MM.1S (cell line): ENCODE measurements at regions not wholly inside any gene's neighbourhood (a gene's known extent, or its start where the extent isn't known, plus 50 kb on each side); places are given as distances from the start of the nearest gene placed in this dataset.

ENCODE experiments used
- DNase-seq: peaks from one replicate; pipeline ENCODE4 v3.0.0-alpha.2; 2015
- H2AFZ ChIP-seq: fragments of 300-600 bp; sonication (generic); 2 replicates; pipeline ENCODE4 v1.6.0; 2016; ENCODE audit warnings: antibody characterized with exemption, low read length
- H3F3A ChIP-seq: fragments of 300-600 bp; sonication (generic); 2 replicates; pipeline ENCODE4 v1.6.1; 2016; ENCODE audit warnings: mild to moderate bottlenecking, antibody characterized with exemption, low read length, moderate library complexity, mixed read lengths; ENCODE audit not compliant: insufficient read depth
- H3K27ac ChIP-seq: fragments of 300-600 bp; sonication (generic); 2 replicates; pipeline ENCODE4 v1.5.1; 2016; ENCODE audit warnings: mild to moderate bottlenecking, low read length
- H3K27me3 ChIP-seq: fragments of 300-600 bp; sonication (generic); replicated peaks from 2 replicates; pipeline ENCODE4 v1.6.0; 2016; ENCODE audit warnings: low read length; ENCODE audit not compliant: insufficient read depth
- H3K36me3 ChIP-seq: fragments of 300-600 bp; sonication (generic); replicated peaks from 2 replicates; pipeline ENCODE4 v1.6.1; 2016; ENCODE audit warnings: mild to moderate bottlenecking, low read length, mixed read lengths; ENCODE audit not compliant: insufficient read depth
- H3K4me1 ChIP-seq: fragments of 300-600 bp; sonication (generic); 2 replicates; pipeline ENCODE4 v1.6.1; 2016; ENCODE audit warnings: low read length, mixed read lengths
- H3K4me2 ChIP-seq: fragments of 300-600 bp; sonication (generic); 2 replicates; pipeline ENCODE4 v1.6.0; 2016; ENCODE audit warnings: low read depth, low read length
- H3K4me3 ChIP-seq: fragments of 300-600 bp; sonication (generic); 2 replicates; pipeline ENCODE4 v1.5.1; 2016; ENCODE audit warnings: low read length, mixed read lengths
- H3K79me2 ChIP-seq: fragments of 300-600 bp; sonication (generic); 2 replicates; pipeline ENCODE4 v1.6.1; 2016; ENCODE audit warnings: mixed run types, low read length, mixed read lengths
- H3K9ac ChIP-seq: fragments of 300-600 bp; sonication (generic); 2 replicates; pipeline ENCODE4 v1.6.1; 2016; ENCODE audit warnings: low read length, mixed read lengths
- H3K9me2 ChIP-seq: fragments of 300-600 bp; sonication (generic); replicated peaks from 2 replicates; pipeline ENCODE4 v1.6.1; 2016; ENCODE audit warnings: mild to moderate bottlenecking, low read length, mixed read lengths; ENCODE audit not compliant: insufficient read depth
- H3K9me3 ChIP-seq: fragments of 300-600 bp; sonication (generic); replicated peaks from 2 replicates; pipeline ENCODE4 v1.6.1; 2016; ENCODE audit warnings: mild to moderate bottlenecking, low read length, mixed read lengths; ENCODE audit not compliant: insufficient read depth
- H4K20me1 ChIP-seq: fragments of 300-600 bp; sonication (generic); 2 replicates; pipeline ENCODE4 v1.6.1; 2016; ENCODE audit warnings: mild to moderate bottlenecking, low read length, moderate library complexity, mixed read lengths; ENCODE audit not compliant: insufficient read depth
- EZH2 ChIP-seq: fragments of 300-600 bp; sonication (generic); optimal IDR thresholded peaks from 2 replicates; pipeline ENCODE3; 2017; ENCODE audit warnings: low read depth, mild to moderate bottlenecking, antibody characterized with exemption, low read length, mixed read lengths
- EZH2phosphoT487 ChIP-seq: fragments of 300-600 bp; sonication (generic); IDR thresholded peaks from 2 replicates; pipeline ENCODE4 v1.6.1; 2018; ENCODE audit warnings: antibody characterized with exemption, low read length
- TF ChIP-seq, protein P1 (sequence below): fragments of 300-600 bp; sonication (generic); IDR thresholded peaks from 2 replicates; pipeline ENCODE4 v1.5.1; 2016; ENCODE audit warnings: antibody characterized with exemption, low read length, mixed read lengths

DNA sequence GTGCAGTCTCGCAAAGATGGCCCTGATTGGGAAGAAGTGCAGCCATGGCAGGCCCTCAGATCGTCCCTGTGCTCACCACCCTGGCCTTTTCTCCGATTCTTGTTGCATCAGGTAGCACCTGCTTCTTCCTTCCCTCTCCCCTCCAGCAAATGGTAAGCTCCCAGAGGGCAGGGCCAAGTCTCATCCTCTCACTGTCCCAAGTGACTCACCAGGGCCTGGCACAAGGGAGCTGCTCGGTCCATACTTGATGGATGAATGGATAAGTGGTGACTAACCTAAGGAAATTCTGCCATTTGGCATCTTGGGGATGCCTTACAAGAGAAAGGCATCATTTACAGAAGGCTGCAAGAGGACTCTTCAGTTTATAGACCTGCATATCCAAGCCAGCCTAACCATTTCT lies 84.9 kb downstream of the ZIC5 start:
- TF ChIP-seq, protein P1, sequence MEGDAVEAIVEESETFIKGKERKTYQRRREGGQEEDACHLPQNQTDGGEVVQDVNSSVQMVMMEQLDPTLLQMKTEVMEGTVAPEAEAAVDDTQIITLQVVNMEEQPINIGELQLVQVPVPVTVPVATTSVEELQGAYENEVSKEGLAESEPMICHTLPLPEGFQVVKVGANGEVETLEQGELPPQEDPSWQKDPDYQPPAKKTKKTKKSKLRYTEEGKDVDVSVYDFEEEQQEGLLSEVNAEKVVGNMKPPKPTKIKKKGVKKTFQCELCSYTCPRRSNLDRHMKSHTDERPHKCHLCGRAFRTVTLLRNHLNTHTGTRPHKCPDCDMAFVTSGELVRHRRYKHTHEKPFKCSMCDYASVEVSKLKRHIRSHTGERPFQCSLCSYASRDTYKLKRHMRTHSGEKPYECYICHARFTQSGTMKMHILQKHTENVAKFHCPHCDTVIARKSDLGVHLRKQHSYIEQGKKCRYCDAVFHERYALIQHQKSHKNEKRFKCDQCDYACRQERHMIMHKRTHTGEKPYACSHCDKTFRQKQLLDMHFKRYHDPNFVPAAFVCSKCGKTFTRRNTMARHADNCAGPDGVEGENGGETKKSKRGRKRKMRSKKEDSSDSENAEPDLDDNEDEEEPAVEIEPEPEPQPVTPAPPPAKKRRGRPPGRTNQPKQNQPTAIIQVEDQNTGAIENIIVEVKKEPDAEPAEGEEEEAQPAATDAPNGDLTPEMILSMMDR: no peak
- TF ChIP-seq EZH2 (no peak), EZH2phosphoT487 (no peak)
- H2AFZ ChIP-seq: no peak overlapping the region
- H3F3A ChIP-seq: no peaks in the 10 kb centered on the region

DNA sequence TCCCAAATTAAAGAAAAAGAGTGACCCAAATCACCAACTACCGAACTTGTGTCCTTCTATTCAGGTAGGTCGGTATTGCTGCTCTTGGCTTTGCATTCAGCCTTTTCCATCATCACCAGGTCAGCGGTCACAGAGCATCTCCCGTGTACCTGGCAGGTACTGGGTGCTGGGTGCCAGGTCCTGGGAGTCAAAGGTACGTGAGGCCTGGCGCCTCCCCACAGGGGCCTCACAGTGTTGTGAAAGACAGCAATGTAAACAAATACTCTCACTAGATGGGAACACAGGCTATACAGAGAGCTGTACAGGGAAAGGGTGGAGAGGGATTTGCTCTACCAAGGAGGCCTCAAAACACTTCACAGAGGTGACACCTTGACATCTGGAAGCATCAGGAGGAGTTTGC lies 86.7 kb downstream of the ZIC5 start:
- Histone ChIP-seq H3K4me2 (no peak overlapping the region), H3F3A (no peaks in the 10 kb centered on the region), H4K20me1 (no peaks in the 10 kb centered on the region), H3K4me1 (no peaks in the 10 kb centered on the region), H2AFZ (no peak overlapping the region), H3K9me2 (no peaks in the 10 kb centered on the region), H3K79me2 (no peaks in the 10 kb centered on the region), H3K36me3 (no peaks in the 10 kb centered on the region), H3K27ac (no peak overlapping the region), H3K9ac (no peak overlapping the region), H3K4me3 (no peak overlapping the region), H3K27me3 (no peaks in the 10 kb centered on the region), H3K9me3 (no peaks in the 10 kb centered on the region)
- DNase-seq: no peak
- TF ChIP-seq EZH2: no peak
- TF ChIP-seq, protein P1: no peak
- no peak for TF ChIP-seq EZH2phosphoT487

More for the DNA sequence above, 84.9 kb downstream of the ZIC5 start:
- Histone ChIP-seq H3K36me3 (no peaks in the 10 kb centered on the region), H3K4me1 (no peaks in the 10 kb centered on the region), H3K9me2 (no peaks in the 10 kb centered on the region), H3K9ac (no peak overlapping the region), H3K27ac (no peak overlapping the region), H3K9me3 (no peaks in the 10 kb centered on the region), H3K79me2 (no peaks in the 10 kb centered on the region), H3K4me2 (no peak overlapping the region), H3K27me3 (no peaks in the 10 kb centered on the region), H4K20me1 (no peaks in the 10 kb centered on the region), H3K4me3 (no peak overlapping the region)
- DNase-seq: no peak

DNA sequence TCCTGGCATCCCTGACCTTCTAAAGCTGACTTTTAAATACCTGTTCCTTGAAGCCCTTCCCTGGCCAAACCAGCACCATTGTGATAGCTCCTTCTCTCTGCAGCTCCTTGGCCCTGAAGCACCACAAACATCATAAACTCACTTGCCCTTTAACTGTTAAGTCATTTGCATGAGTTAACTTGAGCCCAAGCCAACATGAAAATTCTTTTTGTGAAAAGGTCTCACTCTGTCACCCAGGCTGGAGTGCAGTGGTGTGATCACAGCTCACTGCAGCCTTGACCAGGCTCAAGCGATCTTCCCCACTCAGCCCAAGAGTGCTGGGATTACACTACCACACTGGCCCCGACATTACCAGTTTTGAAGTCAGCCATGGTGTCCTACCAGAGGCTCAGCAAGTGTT lies 87.8 kb downstream of the ZIC5 start:
- no peak overlapping the region for H3K9ac ChIP-seq
- no peak overlapping the region for H3K27ac ChIP-seq
- H3K4me1 ChIP-seq: no peaks in the 10 kb centered on the region
- no peak overlapping the region for H3K4me2 ChIP-seq
- H3K79me2 ChIP-seq: no peaks in the 10 kb centered on the region
- H4K20me1 ChIP-seq: no peaks in the 10 kb centered on the region
- no peak for TF ChIP-seq EZH2
- TF ChIP-seq, protein P1: no peak
- TF ChIP-seq EZH2phosphoT487: no peak
- H3K4me3 ChIP-seq: no peak overlapping the region
- H2AFZ ChIP-seq: no peak overlapping the region
- H3F3A ChIP-seq: no peaks in the 10 kb centered on the region
- H3K9me3 ChIP-seq: no peaks in the 10 kb centered on the region
- no peaks in the 10 kb centered on the region for H3K36me3 ChIP-seq
- no peaks in the 10 kb centered on the region for H3K9me2 ChIP-seq
- no peaks in the 10 kb centered on the region for H3K27me3 ChIP-seq
- DNase-seq: no peak
